Neural progenitor cell (in vitro differentiated cells): ENCODE measurements at regions not wholly inside any gene's neighbourhood (a gene's known extent, or its start where the extent isn't known, plus 50 kb on each side); places are given as distances from the start of the nearest gene placed in this dataset.

Experiments
- DNase-seq: peaks from one replicate; pipeline ENCODE4 v3.0.0-alpha.2; 2016; ENCODE audit warnings: low spot score
- H2AFZ ChIP-seq: fragments of 200-600 bp; sonication (generic); replicated peaks from 2 replicates; pipeline ENCODE4 v1.6.1; 2016; ENCODE audit warnings: antibody characterized with exemption
- H3F3A ChIP-seq: fragments of 200-600 bp; sonication (generic); 2 replicates; pipeline ENCODE4 v1.6.1; 2016; ENCODE audit warnings: antibody characterized with exemption, low read depth
- H3K27ac ChIP-seq: fragments of 200-600 bp; sonication (generic); 2 replicates; pipeline ENCODE4 v1.5.1; 2016; ENCODE audit warnings: mild to moderate bottlenecking
- H3K27me3 ChIP-seq: fragments of 200-600 bp; sonication (generic); 2 replicates; pipeline ENCODE4 v1.6.1; 2016; ENCODE audit warnings: mild to moderate bottlenecking, moderate library complexity
- H3K36me3 ChIP-seq: fragments of 200-600 bp; sonication (generic); 2 replicates; pipeline ENCODE4 v1.5.1; 2016
- H3K4me1 ChIP-seq: fragments of 200-600 bp; sonication (generic); 2 replicates; pipeline ENCODE4 v1.6.1; 2016; ENCODE audit warnings: mixed run types
- H3K4me2 ChIP-seq: fragments of 200-600 bp; sonication (generic); 2 replicates; pipeline ENCODE4 v1.6.1; 2016
- H3K4me3 ChIP-seq: fragments of 200-600 bp; sonication (generic); 2 replicates; pipeline ENCODE4 v1.5.1; 2016
- H3K79me2 ChIP-seq: fragments of 200-600 bp; sonication (generic); 2 replicates; pipeline ENCODE4 v1.6.1; 2016; ENCODE audit warnings: low read depth
- H3K9ac ChIP-seq: fragments of 200-600 bp; sonication (generic); 2 replicates; pipeline ENCODE4 v1.6.1; 2016
- H3K9me3 ChIP-seq: fragments of 200-600 bp; sonication (generic); 2 replicates; pipeline ENCODE4 v1.5.1; 2016; ENCODE audit warnings: low read depth
- H4K20me1 ChIP-seq: fragments of 200-600 bp; sonication (generic); 2 replicates; pipeline ENCODE4 v1.6.1; 2016; ENCODE audit warnings: low read depth
- H3K27ac Mint-ChIP-seq: 3 replicates; pipeline ENCODE4 v1.8.0; 2021; ENCODE audit warnings: mixed read lengths
- H3K27me3 Mint-ChIP-seq: 2 replicates; pipeline ENCODE4 v1.8.0; 2022; ENCODE audit warnings: low read depth, mild to moderate bottlenecking, inconsistent platforms, moderate library complexity, mixed read lengths; ENCODE audit not compliant: insufficient read depth
- H3K36me3 Mint-ChIP-seq: 3 replicates; pipeline ENCODE4 v1.8.0; 2021; ENCODE audit warnings: mixed read lengths
- H3K4me1 Mint-ChIP-seq: 3 replicates; pipeline ENCODE4 v1.8.0; 2021; ENCODE audit warnings: mixed read lengths
- H3K4me3 Mint-ChIP-seq: 3 replicates; pipeline ENCODE4 v1.8.0; 2021; ENCODE audit warnings: mild to moderate bottlenecking, moderate library complexity, mixed read lengths
- H3K9me3 Mint-ChIP-seq: 3 replicates; pipeline ENCODE4 v1.8.0; 2020; ENCODE audit warnings: mixed read lengths
- CTCF ChIP-seq: fragments of 200-600 bp; sonication (generic); IDR thresholded peaks from 2 replicates; pipeline ENCODE4 v1.5.1; 2017; ENCODE audit warnings: antibody characterized with exemption, mild to moderate bottlenecking
- EZH2 ChIP-seq: fragments of 200-600 bp; sonication (generic); IDR thresholded peaks from 2 replicates; pipeline ENCODE4 v1.6.1; 2017; ENCODE audit warnings: antibody characterized with exemption, mild to moderate bottlenecking, moderate library complexity
- EZH2phosphoT487 ChIP-seq: fragments of 200-600 bp; sonication (generic); IDR thresholded peaks from 2 replicates; pipeline ENCODE4 v1.6.1; 2017; ENCODE audit warnings: antibody characterized with exemption

- Mint-ChIP-seq H3K4me1 (peaks cover 12% of the 10 kb centered on the region), H3K27me3 (peaks cover 2% of the 10 kb centered on the region), H3K4me3 (no peak overlapping the region), H3K9me3 (no peaks in the 10 kb centered on the region), H3K36me3 (no peaks in the 10 kb centered on the region), H3K27ac (no peak overlapping the region)
- no peak overlapping the region for H3K27ac ChIP-seq
- H3K27me3 ChIP-seq = no peaks in the 10 kb centered on the region
- no peak for DNase-seq
- H3K9ac ChIP-seq = no peak overlapping the region
- H3F3A ChIP-seq = no peaks in the 10 kb centered on the region
- no peaks in the 10 kb centered on the region for H3K9me3 ChIP-seq
- no peak overlapping the region for H3K4me3 ChIP-seq
- H3K4me1 ChIP-seq = no peaks in the 10 kb centered on the region
- no peak overlapping the region for H3K4me2 ChIP-seq
- no peaks in the 10 kb centered on the region for H3K36me3 ChIP-seq
- H4K20me1 ChIP-seq = no peaks in the 10 kb centered on the region
- TF ChIP-seq EZH2phosphoT487 = no peak
- no peak for TF ChIP-seq CTCF
- TF ChIP-seq EZH2 = no peak
- H3K79me2 ChIP-seq = no peaks in the 10 kb centered on the region
- H2AFZ ChIP-seq = no peak overlapping the region
Observed at GRCh38 chr3:59425942-59426341, 376.1 kb upstream of the CFAP20DC start.

- Histone ChIP-seq H3K27ac (no peak overlapping the region), H4K20me1 (no peaks in the 10 kb centered on the region), H3K4me3 (no peak overlapping the region), H3K9ac (no peak overlapping the region), H3K9me3 (no peaks in the 10 kb centered on the region), H3K4me1 (no peaks in the 10 kb centered on the region), H3F3A (no peaks in the 10 kb centered on the region), H3K27me3 (no peaks in the 10 kb centered on the region), H3K36me3 (no peaks in the 10 kb centered on the region), H3K4me2 (no peak overlapping the region), H3K79me2 (no peaks in the 10 kb centered on the region), H2AFZ (no peak overlapping the region)
- Mint-ChIP-seq H3K9me3 (no peaks in the 10 kb centered on the region), H3K4me3 (no peak overlapping the region), H3K4me1 (peaks cover 12% of the 10 kb centered on the region), H3K27ac (no peak overlapping the region), H3K27me3 (peaks cover 2% of the 10 kb centered on the region), H3K36me3 (no peaks in the 10 kb centered on the region)
- no peak for DNase-seq
- no peak for TF ChIP-seq EZH2phosphoT487
- no peak for TF ChIP-seq EZH2
- TF ChIP-seq CTCF = no peak
Observed at GRCh38 chr3:59425371-59425770, 375.5 kb upstream of the CFAP20DC start.

- H3F3A ChIP-seq = no peaks in the 10 kb centered on the region
- H3K4me3 ChIP-seq = no peak overlapping the region
- no peaks in the 10 kb centered on the region for H3K27me3 ChIP-seq
- no peak for DNase-seq
- no peak overlapping the region for H3K4me2 ChIP-seq
- H3K79me2 ChIP-seq = no peaks in the 10 kb centered on the region
- no peak overlapping the region for H3K9ac ChIP-seq
- no peak overlapping the region for H3K27ac Mint-ChIP-seq
- H3K4me1 Mint-ChIP-seq = peaks cover 9% of the 10 kb centered on the region
- H2AFZ ChIP-seq = no peak overlapping the region
- H3K9me3 Mint-ChIP-seq = no peaks in the 10 kb centered on the region
- no peaks in the 10 kb centered on the region for H4K20me1 ChIP-seq
- no peaks in the 10 kb centered on the region for H3K4me1 ChIP-seq
- H3K36me3 Mint-ChIP-seq = no peaks in the 10 kb centered on the region
- no peaks in the 10 kb centered on the region for H3K9me3 ChIP-seq
- no peak for TF ChIP-seq EZH2phosphoT487
- H3K36me3 ChIP-seq = no peaks in the 10 kb centered on the region
- no peak overlapping the region for H3K4me3 Mint-ChIP-seq
- peaks cover 2% of the 10 kb centered on the region for H3K27me3 Mint-ChIP-seq
- no peak overlapping the region for H3K27ac ChIP-seq
Observed at GRCh38 chr3:59424268-59425010, 374.6 kb upstream of the CFAP20DC start.

GRCh38 chr3:59423707-59424106 is 373.9 kb upstream of the CFAP20DC start:
- no peaks in the 10 kb centered on the region for H3K36me3 ChIP-seq
- no peaks in the 10 kb centered on the region for H3K9me3 ChIP-seq
- DNase-seq = no peak
- no peak overlapping the region for H3K9ac ChIP-seq
- no peaks in the 10 kb centered on the region for H3K79me2 ChIP-seq
- H3K27ac Mint-ChIP-seq = no peak overlapping the region
- H3K9me3 Mint-ChIP-seq = no peaks in the 10 kb centered on the region
- H3K4me1 ChIP-seq = peaks cover 2% of the 10 kb centered on the region
- peaks cover 2% of the 10 kb centered on the region for H3K27me3 Mint-ChIP-seq
- H4K20me1 ChIP-seq = no peaks in the 10 kb centered on the region
- no peak overlapping the region for H3K4me3 ChIP-seq
- H3K4me2 ChIP-seq = no peak overlapping the region
- no peak overlapping the region for H3K27ac ChIP-seq
- TF ChIP-seq EZH2phosphoT487 = no peak
- no peak for TF ChIP-seq CTCF
- no peak for TF ChIP-seq EZH2
- H3K4me3 Mint-ChIP-seq = no peak overlapping the region
- H3F3A ChIP-seq = no peaks in the 10 kb centered on the region
- H2AFZ ChIP-seq = no peak overlapping the region
- H3K36me3 Mint-ChIP-seq = no peaks in the 10 kb centered on the region
- H3K4me1 Mint-ChIP-seq = peaks cover 13% of the 10 kb centered on the region
- no peaks in the 10 kb centered on the region for H3K27me3 ChIP-seq
